WTC11 (cell line): ENCODE measurements at regions not wholly inside any gene's neighbourhood (a gene's known extent, or its start where the extent isn't known, plus 50 kb on each side); places are given as distances from the start of the nearest gene placed in this dataset.
"Not testable (repeated sequence)": the region's sequence is repeated elsewhere in the genome, so short reads cannot be mapped to it uniquely, and the experiment has no call there.

ENCODE experiments used
- HMGA2 ChIP-seq: fragments of 250-450 bp; sonication (Bioruptor Pico); IDR thresholded peaks from 2 replicates; pipeline ENCODE4 v1.4.0; 2021; ENCODE audit warnings: mild to moderate bottlenecking, moderate library complexity
- USF2 ChIP-seq: sonication (generic); formaldehyde crosslinking; IDR thresholded peaks from 2 replicates; pipeline ENCODE4 v1.8.1; 2023; ENCODE audit warnings: mild to moderate bottlenecking, missing genetic modification reagents, moderate library complexity
- ZSCAN18 ChIP-seq: fragments of 250-450 bp; sonication (Bioruptor Pico); IDR thresholded peaks from 2 replicates; pipeline ENCODE4 v2.1.2; 2022; ENCODE audit warnings: mild to moderate bottlenecking, moderate library complexity

DNA sequence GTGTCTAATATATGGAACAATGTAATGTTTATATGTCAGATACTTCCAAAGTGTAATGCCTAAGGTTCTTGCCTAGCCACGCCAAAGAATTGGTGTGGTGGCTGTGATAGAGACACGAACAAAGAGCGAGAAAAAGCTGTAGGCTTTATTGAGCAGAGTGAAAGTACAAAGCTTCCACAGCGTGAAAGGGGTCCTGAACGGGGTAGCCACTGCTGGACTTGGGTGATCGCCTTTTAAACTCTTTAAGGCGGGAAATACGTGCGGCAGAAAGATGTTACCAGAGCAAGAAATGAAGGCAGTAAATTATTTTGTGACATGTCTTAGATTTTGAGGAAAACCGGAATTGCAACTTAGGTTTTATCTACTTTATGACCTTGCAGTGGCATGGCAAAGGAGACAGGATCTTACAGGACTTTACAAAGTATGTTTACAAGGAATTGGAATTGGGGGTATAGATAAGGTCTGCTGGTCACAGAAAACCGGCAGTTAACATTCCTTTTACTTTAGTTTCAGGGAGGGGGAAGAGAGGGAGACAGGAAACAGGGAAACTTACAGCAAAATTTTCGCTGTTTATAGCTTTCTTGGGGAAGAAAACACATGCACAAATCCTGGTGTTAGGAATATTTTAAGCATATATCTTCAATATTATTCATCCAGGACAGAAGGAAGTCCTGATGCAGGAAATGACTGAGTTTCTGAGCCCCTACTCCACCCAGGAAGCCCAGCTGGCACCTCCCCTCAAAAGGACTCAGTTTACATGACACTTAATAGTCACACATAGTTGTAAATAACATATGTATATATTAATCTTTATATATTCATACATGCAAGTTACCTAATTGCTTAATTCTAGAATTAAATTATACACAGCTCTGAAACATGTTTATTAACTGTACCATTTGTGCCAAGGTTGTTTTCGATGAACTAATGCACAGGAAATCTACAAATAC is 421.3 kb upstream of the PABPC4L start:
- TF ChIP-seq HMGA2 (CRISPR knock-in tag); USF2; ZSCAN18: not testable (repeated sequence)
